Uterus (tissue), 3 donors: ENCODE measurements at regions not wholly inside any gene's neighbourhood (a gene's known extent, or its start where the extent isn't known, plus 50 kb on each side); places are given as distances from the start of the nearest gene placed in this dataset.

ENCODE experiments used
- DNase-seq, 2 donors: peaks; one replicate each; pipeline ENCODE4 v3.0.0-alpha.2; 2019 to 2020
- H3K27ac ChIP-seq, 2 donors: fragments of 200-600 bp; sonication (generic); 1 replicate in 1 of 2; 2 replicates in 1 of 2; pipeline ENCODE4 v1.5.1; 2016 to 2018
- H3K27me3 ChIP-seq, 2 donors: fragments of 200-600 bp; sonication (generic); one replicate each; pipeline ENCODE4 v1.5.1; 2018 to 2019; ENCODE audit warnings: control low read depth in 1 of 2
- H3K36me3 ChIP-seq, 2 donors: fragments of 200-600 bp; sonication (generic); one replicate each; pipeline ENCODE4 v1.5.1; 2019; ENCODE audit warnings: control low read depth in 1 of 2
- H3K4me1 ChIP-seq, 2 donors: fragments of 200-600 bp; sonication (generic); one replicate each; pipeline ENCODE4 v1.5.1; 2018 to 2019; ENCODE audit warnings: control low read depth in 1 of 2
- H3K4me3 ChIP-seq, 2 donors: fragments of 200-600 bp; sonication (generic); 1 replicate in 1 of 2; 2 replicates in 1 of 2; pipeline ENCODE4 v1.5.1; 2018 to 2019; ENCODE audit warnings: mild to moderate bottlenecking in 1 of 2
- H3K9me3 ChIP-seq, 2 donors: fragments of 200-600 bp; sonication (generic); one replicate each; pipeline ENCODE4 v1.5.1; 2019; ENCODE audit warnings: control low read depth in 1 of 2
- POLR2A ChIP-seq, 2 donors: fragments of 450-650 bp; IDR thresholded peaks; one replicate each; pipeline ENCODE4 v1.6.1; 2016; ENCODE audit warnings: antibody characterized with exemption in 2 of 2, mild to moderate bottlenecking in 1 of 2, moderate library complexity in 1 of 2
- intact Hi-C: fragments of 100-400 bp; cut with DNase I; formaldehyde crosslinking; loops from one replicate; pipeline ENCODE4 v1.15.1; 2023; ENCODE audit warnings: low total_unique reads
- TF ChIP-seq, protein P1 (sequence below), 4 experiments: fragments of 200-600 bp in 2 of 4; fragments of 450-650 bp in 2 of 4; sonication (generic) in 2 of 4; IDR thresholded peaks; one replicate each; pipeline ENCODE4 v1.5.1; 2016 to 2019; ENCODE audit warnings: antibody characterized with exemption in 4 of 4, mild to moderate bottlenecking in 2 of 4, moderate library complexity in 1 of 4
- donor health status: DM: yes; HTN: yes; CAD: no.

GRCh38 chr4:29033703-29034102 is 1686.5 kb upstream of the PCDH7 start:
- intact Hi-C loops = no loop called here
- Histone ChIP-seq H3K36me3 (no peaks in the 10 kb centered on the region), H3K27ac (no peak overlapping the region), H3K9me3 (no peaks in the 10 kb centered on the region), H3K4me1 (no peaks in the 10 kb centered on the region), H3K4me3 (no peak overlapping the region), H3K27me3 (no peaks in the 10 kb centered on the region)
- TF ChIP-seq, protein P1, sequence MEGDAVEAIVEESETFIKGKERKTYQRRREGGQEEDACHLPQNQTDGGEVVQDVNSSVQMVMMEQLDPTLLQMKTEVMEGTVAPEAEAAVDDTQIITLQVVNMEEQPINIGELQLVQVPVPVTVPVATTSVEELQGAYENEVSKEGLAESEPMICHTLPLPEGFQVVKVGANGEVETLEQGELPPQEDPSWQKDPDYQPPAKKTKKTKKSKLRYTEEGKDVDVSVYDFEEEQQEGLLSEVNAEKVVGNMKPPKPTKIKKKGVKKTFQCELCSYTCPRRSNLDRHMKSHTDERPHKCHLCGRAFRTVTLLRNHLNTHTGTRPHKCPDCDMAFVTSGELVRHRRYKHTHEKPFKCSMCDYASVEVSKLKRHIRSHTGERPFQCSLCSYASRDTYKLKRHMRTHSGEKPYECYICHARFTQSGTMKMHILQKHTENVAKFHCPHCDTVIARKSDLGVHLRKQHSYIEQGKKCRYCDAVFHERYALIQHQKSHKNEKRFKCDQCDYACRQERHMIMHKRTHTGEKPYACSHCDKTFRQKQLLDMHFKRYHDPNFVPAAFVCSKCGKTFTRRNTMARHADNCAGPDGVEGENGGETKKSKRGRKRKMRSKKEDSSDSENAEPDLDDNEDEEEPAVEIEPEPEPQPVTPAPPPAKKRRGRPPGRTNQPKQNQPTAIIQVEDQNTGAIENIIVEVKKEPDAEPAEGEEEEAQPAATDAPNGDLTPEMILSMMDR (IDR thresholded peaks at IDR 0.05) = no peak
- TF ChIP-seq POLR2A (IDR thresholded peaks at IDR 0.05) = no peak
- no peak for DNase-seq

DNA sequence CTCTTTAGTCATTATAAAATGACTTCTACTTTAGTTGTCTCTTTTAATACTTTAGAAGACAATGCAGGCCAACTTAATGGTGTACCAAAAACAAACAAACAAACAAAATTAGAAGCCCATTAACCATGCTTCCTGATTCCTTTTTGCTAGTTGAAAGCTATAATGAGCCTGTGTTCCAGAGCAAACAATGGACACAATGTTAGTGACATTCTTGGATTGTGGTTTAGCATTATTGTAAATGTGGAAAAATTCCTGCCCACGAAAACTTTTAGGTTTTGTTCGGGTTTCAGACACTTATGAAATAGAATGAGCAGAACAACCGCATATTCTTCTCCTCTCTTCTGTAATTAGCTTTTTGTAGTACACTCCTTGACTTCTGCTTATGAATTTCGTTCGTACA is 1682.7 kb upstream of the PCDH7 start:
- Histone ChIP-seq H3K4me3 (no peak overlapping the region), H3K9me3 (no peaks in the 10 kb centered on the region), H3K4me1 (no peaks in the 10 kb centered on the region), H3K27ac (no peak overlapping the region), H3K27me3 (no peaks in the 10 kb centered on the region), H3K36me3 (no peaks in the 10 kb centered on the region)
- no peak for TF ChIP-seq POLR2A (IDR thresholded peaks at IDR 0.05)
- TF ChIP-seq, protein P1 (IDR thresholded peaks at IDR 0.05) = no peak
- intact Hi-C loops = no loop called here
- no peak for DNase-seq

DNA sequence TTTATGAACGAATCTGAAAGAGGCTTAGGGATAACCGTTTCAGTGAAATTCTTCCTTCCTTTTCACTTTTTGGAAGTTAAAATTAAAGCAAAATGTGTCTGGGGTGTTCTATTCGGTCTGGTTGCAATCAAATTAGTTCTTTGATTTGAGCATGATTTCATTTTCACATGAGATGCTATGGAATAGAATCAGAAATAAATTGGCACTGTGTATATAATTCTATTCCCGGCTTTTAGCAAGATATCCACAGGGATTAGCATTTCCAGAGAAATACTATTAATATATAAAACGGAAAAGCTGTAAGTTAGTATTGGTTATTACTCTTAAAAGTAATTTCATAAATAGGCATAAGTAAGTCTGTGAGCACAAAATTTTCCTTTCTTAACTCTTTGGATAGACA is 1676.8 kb upstream of the PCDH7 start:
- Histone ChIP-seq H3K27me3 (no peaks in the 10 kb centered on the region), H3K4me3 (no peak overlapping the region), H3K9me3 (no peaks in the 10 kb centered on the region), H3K4me1 (no peaks in the 10 kb centered on the region), H3K27ac (no peak overlapping the region), H3K36me3 (no peaks in the 10 kb centered on the region)
- no peak for DNase-seq
- intact Hi-C loops = no loop called here
- no peak for TF ChIP-seq POLR2A (IDR thresholded peaks at IDR 0.05)
- TF ChIP-seq, protein P1 (IDR thresholded peaks at IDR 0.05) = no peak

- TF ChIP-seq, protein P1 (IDR thresholded peaks at IDR 0.05) = no peak
- no peak for TF ChIP-seq POLR2A (IDR thresholded peaks at IDR 0.05)
- Histone ChIP-seq H3K36me3 (no peaks in the 10 kb centered on the region), H3K4me3 (no peak overlapping the region), H3K4me1 (no peaks in the 10 kb centered on the region), H3K27me3 (no peaks in the 10 kb centered on the region), H3K27ac (no peak overlapping the region), H3K9me3 (no peaks in the 10 kb centered on the region)
- DNase-seq = no peak
- intact Hi-C loops = no loop called here
Observed at GRCh38 chr4:29046186-29046585, 1674.0 kb upstream of the PCDH7 start.

- DNase-seq = no peak
- no peaks in the 10 kb centered on the region for H3K36me3 ChIP-seq
- TF ChIP-seq, protein P1 (IDR thresholded peaks at IDR 0.05) = no peak
- no peaks in the 10 kb centered on the region for H3K4me1 ChIP-seq
- no peak overlapping the region for H3K27ac ChIP-seq
- intact Hi-C loops = no loop called here
- H3K9me3 ChIP-seq = no peaks in the 10 kb centered on the region
- H3K4me3 ChIP-seq = no peak overlapping the region
- no peaks in the 10 kb centered on the region for H3K27me3 ChIP-seq
Observed at GRCh38 chr4:29046781-29047180, 1673.4 kb upstream of the PCDH7 start.
